NCI-H2227 (cell line): ENCODE measurements at regions not wholly inside any gene's neighbourhood (a gene's known extent, or its start where the extent isn't known, plus 50 kb on each side); places are given as distances from the start of the nearest gene placed in this dataset.
"Not testable (repeated sequence)": the region's sequence is repeated elsewhere in the genome, so short reads cannot be mapped to it uniquely, and the experiment has no call there.

Source experiments
- DNase-seq: peaks from one replicate; lab custom pipeline; 2025; ENCODE audit not compliant: unreplicated experiment; lab: John Stamatoyannopoulos, UW

- DNase-seq = no peak
Observed at GRCh38 chr3:43236008-43236407, 50.3 kb upstream of the SNRK start.

DNA sequence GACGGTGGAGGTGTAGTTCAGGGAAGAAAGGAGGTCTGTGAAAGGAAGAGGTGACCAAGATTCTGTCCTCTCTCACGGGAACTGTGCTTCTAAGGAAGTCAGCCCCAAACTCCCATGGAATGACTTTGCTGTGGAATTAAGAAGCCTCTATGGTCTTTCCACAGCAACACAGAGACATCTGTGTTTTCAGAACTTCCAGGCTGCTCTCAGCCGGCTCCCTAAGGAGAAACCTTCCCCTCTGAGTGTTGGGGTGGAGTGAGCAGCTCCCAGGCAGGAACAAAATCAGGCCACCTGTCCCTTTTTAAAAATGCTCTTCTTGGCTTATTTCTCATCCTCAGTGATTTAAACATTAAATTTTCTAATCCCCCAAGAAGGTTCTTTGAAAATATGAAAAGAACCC is 53.3 kb upstream of the SNRK start:
- no peak for DNase-seq

DNA sequence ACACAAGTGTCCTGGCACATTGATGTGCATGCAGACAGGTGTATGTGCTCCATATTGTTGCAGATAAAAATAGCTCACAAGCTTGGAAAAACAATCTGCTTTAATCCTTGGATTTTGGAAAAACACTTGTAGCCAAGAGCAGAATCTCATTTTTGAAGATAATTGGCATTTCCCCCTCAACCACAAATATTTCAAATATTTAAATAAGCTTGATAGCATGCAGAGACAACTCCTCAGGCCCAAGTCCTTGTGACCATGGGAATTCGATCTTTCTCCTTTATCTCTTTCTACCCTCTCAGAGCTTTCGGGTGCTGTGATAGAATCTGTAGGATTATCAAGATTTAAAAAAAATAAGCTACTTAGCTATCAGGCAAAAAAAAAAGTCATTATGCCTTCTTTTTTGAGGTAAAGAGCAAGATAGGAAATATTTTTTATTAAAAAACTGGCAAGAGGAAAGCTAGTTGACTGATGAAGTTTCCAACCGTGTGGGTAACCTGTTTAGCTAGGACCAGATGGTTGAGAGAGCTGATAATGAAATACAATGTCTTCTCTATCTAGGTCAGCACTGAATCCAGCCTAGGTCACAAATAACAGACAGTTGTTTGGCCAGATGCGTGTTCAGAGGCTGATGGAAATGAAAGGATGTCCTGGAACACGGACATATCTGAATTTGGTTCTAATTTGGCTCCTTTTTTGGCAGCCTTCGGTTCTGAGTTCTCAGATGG is 54.9 kb upstream of the SNRK start:
- DNase-seq = no peak

DNA sequence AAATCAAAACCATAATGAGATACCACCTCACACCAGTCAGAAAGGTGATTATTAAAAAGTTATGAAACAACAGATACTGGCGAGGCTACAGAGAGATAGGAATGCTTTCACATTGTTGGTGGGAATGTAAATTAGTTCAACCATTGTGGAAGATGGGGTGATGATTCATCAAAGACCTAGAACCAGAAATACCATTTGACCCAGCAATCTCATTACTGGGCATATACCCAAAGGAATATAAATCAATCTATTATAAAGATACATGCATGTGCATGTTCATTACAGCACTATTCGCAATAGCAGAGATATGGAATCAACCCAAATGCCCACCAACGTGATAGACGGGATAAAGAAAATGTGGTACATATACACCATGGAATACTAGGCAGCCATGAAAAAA is 56.5 kb upstream of the SNRK start:
- DNase-seq = not testable (repeated sequence)

DNA sequence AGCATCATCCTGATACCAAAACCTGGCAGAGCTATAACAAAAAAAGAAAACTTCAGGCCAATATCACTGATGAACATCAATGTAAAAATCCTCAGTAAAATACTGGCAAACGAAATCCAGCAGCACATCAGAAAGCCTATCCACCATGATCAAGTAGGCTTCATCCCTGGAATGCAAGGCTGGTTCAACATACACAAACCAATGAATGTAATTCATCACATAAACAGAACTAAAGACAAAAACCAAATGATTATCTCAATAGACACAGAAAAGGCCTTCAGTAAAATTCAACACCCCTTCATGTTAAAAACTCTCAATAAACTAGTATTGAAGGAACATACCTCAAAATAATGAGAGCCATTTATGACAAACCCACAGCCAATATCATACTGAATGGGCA is 58.7 kb upstream of the SNRK start:
- DNase-seq = not testable (repeated sequence)

- no peak for DNase-seq
Observed at GRCh38 chr3:43224405-43225073, 61.8 kb upstream of the SNRK start.

DNA sequence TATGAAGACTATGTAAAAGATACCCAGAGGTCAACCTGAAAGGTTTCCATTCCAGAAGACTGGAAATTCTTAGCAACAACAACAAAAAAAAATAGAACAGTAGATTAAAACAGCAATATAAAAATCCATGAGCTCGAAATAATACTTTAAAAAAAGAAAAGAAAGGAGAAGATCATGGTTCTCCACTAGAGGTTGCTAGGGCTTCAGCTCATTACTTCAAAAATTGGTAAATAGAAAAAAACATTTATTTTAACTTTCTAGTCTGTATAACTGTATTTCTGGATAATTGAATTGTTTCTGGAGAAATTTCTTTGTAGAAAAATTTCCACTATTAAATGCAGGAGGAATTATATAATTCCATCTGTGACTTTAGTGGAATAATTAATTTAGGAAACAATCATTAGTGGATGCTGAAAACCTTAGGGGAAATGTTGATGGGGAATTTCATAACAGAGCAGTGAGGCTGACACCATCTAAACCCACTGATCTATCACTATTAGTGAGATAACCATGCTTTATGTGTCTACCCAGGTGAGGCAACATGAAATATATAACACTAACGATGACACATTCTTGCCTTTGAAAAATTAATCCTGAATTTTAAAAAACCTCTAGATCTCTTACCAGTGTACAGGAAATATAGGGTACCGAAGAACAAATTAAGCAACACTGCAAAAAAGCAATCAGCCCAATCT is 62.5 kb upstream of the SNRK start:
- no peak for DNase-seq

GRCh38 chr3:43222590-43222989 is 63.8 kb upstream of the SNRK start:
- DNase-seq = no peak

DNA sequence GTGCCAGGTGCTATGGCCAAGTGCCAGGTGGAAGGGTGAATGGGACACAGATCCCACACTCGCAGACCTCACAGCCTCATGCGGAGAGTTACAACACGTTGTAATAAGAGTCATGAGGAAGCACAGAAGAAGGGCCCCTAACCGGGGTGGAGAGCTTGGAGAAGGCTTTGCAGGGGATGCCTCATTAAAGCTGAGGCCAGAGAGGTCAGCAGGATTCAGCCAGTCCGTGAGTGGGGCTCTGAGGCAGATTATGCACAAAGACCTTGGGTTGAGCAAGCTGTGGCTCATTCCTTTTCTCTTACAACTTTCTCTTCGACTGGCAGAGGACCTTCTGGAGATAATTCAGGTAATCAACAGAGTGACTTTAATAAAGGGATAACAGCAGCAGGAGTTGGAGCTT is 65.3 kb upstream of the SNRK start:
- no peak for DNase-seq

DNA sequence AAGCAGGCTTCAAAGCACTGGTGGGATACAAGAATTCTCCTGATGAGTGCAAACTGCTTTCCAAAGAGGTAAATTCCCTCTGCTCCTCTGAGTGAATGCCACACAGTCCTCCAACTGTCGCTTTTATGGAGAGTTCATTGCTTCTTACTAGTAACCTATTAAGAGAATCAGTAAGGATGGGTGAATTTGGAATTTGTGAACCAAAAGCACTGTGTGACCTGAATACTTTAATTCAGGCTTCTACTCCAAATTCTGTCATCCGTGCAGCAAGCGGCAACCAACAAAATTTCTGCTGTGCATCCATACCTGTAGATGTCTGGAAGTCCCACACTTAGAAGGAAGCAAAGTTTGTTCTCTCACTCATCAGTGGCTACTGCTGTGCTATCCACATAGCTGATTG is 66.7 kb upstream of the SNRK start:
- no peak for DNase-seq

GRCh38 chr3:43218921-43219320 is 67.4 kb upstream of the SNRK start:
- no peak for DNase-seq

DNA sequence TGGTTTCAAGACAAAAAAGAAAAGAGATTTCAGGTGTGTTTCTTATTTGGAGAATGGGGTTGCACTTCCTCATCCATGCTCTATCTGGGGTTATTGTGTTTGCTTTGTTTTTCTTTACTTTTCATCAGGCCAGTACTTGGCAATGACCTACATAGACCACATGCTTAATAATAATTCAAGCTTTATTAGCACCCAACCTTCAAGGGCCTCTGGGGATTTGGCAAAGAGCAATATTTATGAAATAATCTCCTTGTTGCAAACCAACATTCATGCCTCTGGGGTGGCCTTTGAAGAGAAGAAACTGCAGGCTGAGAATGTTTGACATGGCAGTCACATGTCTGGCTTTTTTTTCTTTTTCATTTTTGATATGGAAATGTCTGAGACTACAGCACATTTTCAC is 68.2 kb upstream of the SNRK start:
- no peak for DNase-seq

- DNase-seq = no peak
Observed at GRCh38 chr3:43217633-43218032, 68.7 kb upstream of the SNRK start.

DNA sequence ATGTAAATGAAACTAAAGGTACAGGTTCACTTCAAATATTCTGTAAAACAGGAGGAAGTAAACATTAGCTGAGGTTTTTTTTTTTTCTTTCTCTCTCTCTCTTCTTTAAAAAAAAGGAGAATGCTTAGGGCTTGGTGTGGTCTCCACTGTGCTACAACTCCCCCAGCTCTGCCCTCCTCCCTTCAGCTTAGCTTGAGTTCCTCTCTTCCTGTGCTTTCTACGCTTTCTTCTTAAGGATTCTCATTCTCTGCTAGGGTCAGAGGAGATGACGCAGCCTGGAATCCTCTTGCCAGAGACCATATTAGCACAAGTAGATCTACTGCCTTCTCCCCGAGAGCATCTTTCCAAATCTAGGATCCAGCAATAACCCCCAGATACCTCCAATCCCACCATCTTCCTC is 69.1 kb upstream of the SNRK start:
- no peak for DNase-seq

DNA sequence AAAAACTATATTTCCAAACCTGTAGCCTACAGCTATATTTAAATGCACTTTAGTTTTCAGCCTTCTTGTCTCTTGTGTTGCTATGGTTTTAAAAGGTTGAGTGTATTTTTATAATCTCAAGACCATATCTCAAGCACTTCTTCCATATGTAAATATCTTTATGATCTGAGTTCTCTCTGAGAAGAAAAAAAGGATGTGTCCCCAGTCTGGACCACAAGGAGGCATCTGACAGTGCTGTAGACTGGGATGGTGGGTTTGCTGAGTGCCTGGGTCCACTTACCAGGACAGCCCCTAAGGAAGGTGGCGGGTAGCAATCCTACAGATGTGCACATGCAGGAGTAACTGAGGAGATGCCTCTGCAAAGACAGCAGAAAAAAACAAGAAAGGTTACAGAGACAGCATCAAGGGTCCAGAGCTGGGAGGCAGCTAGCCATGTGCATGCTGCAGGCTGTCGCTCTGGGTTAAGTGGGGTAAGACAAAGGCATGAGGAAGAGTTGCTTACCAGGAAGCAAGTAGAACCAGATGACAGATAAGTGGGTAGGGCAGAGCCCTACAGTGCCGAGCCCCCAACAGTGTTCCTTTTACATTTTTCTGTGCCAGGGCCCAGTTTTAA is 70.6 kb upstream of the SNRK start:
- DNase-seq = no peak

DNA sequence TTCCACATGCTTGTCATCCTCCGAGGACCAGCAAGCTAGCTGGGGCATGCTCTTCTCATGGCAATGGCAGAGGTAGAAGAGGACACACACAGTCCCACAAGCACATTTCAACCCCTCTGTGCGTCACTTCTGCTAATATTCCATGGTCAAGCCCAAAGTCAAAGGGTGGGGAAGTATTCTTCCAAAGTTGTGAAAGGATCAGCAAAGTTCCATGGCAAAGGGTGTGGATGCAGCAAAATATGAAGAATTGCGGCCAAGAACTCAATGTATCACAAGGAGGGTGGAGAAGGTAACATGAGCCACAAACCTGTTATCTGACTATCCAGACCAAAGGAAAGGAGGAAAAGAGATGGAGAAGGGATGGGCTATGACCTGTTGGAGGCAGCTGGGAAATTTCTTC is 71.2 kb upstream of the SNRK start:
- no peak for DNase-seq

DNA sequence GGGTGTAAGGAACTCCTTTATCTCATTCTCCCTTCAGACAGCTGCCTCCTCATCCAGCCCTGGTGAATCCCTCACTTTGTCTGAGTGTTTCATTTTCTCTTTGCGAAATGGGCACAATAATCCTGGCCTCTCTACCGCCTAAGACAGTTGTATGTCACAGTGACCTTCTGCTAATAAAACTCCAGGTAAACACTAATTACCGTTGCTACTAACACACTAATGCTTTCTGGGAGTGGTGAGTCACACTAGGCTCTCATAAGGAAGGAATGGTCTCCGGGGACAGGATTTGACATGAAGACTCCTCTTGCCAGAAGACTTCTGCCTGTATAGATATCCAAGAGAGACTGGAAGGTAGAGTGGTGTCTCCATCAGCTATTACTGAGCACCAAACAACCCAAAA is 71.7 kb upstream of the SNRK start:
- DNase-seq = no peak

- DNase-seq = no peak
Observed at GRCh38 chr3:43213631-43214030, 72.7 kb upstream of the SNRK start.

- DNase-seq = no peak
Observed at GRCh38 chr3:43212914-43213611, 73.3 kb upstream of the SNRK start.

DNA sequence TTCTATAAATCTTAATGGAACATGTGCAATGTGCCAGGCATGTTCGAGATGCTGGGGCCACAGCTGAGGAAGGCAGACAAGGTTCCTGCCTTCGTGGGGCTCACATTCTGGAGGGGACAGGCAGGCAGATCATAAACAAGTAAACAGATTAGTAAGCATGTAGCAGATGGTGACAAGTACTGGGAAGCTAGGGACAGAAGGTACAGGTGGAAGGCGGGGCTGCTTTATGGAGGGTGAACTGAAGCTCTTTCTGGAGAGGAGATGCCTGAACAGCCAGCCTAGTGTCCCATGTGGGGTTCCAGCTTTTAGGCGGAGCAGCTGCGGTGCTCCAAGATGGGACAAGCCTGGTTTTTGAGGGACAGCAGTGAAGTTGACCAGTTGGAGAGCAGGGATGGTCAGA is 74.7 kb upstream of the SNRK start:
- DNase-seq = no peak
